ENCODE measurements at regions not wholly inside any gene's neighbourhood (a gene's known extent, or its start where the extent isn't known, plus 50 kb on each side); places are given as distances from the start of the nearest gene placed in this dataset.
"Not testable (repeated sequence)": the region's sequence is repeated elsewhere in the genome, so short reads cannot be mapped to it uniquely, and the experiment has no call there.

GRCh38 chr6:130494729-130495128 is 128.9 kb downstream of the TMEM200A start:
- no peaks in the 10 kb centered on the region for H3K27me3 Mint-ChIP-seq
- CTCF ChIA-PET = no interaction called here
- intact Hi-C loops (cut with micrococcal nuclease) = no loop called here

DNA sequence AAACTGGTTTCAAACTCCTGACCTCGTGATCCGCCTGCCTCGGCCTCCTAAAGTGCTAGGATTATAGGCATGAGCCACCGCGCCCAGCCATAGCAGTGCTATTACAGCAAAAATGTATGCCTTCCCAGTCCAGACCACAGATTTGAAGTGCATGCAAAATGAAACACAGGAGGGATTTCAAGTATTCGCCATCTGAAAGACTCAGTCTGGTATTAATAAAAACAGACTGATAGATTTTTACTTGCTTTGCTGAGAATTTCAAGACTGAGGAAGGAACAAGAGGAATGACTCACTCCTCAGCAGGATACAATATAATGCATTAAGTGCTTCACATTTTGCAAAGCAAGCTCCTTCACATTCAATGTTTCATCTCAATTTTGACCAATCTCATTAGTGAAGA is 134.9 kb downstream of the TMEM200A start:
- no peaks in the 10 kb centered on the region for H3K27me3 Mint-ChIP-seq
- CTCF ChIA-PET = interaction anchor here (0.9 kb wide), 1 partner anchor 198 kb away, joined by 3 read pairs; no protein-coding TSS in a partner anchor
- no peak for DNase-seq
- H3K4me3 Mint-ChIP-seq = no peak overlapping the region
- POLR2A ChIA-PET = no interaction called here
- H3K27ac Mint-ChIP-seq = no peak overlapping the region
- ATAC-seq = no peak
- H3K4me1 Mint-ChIP-seq (ENCODE audit: low read depth) = peaks cover 9% of the 10 kb centered on the region
- intact Hi-C loops (cut with micrococcal nuclease) = no loop called here
- no peaks in the 10 kb centered on the region for H3K36me3 Mint-ChIP-seq (ENCODE audit: low read depth)
- TF ChIP-seq, protein P1, sequence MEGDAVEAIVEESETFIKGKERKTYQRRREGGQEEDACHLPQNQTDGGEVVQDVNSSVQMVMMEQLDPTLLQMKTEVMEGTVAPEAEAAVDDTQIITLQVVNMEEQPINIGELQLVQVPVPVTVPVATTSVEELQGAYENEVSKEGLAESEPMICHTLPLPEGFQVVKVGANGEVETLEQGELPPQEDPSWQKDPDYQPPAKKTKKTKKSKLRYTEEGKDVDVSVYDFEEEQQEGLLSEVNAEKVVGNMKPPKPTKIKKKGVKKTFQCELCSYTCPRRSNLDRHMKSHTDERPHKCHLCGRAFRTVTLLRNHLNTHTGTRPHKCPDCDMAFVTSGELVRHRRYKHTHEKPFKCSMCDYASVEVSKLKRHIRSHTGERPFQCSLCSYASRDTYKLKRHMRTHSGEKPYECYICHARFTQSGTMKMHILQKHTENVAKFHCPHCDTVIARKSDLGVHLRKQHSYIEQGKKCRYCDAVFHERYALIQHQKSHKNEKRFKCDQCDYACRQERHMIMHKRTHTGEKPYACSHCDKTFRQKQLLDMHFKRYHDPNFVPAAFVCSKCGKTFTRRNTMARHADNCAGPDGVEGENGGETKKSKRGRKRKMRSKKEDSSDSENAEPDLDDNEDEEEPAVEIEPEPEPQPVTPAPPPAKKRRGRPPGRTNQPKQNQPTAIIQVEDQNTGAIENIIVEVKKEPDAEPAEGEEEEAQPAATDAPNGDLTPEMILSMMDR (IDR thresholded peaks at IDR 0.05) = no peak
- H3K9me3 Mint-ChIP-seq = no peaks in the 10 kb centered on the region

More at GRCh38 chr6:130494729-130495128, 128.9 kb downstream of the TMEM200A start:
- POLR2A ChIA-PET = no interaction called here
- Mint-ChIP-seq H3K4me1 (ENCODE audit: low read depth) (no peaks in the 10 kb centered on the region), H3K36me3 (ENCODE audit: low read depth) (peaks cover 2% of the 10 kb centered on the region), H3K27ac (no peak overlapping the region), H3K4me3 (no peak overlapping the region), H3K9me3 (peaks cover 9% of the 10 kb centered on the region)
- ATAC-seq (no peak), DNase-seq (no peak)
- TF ChIP-seq, protein P1 (IDR thresholded peaks at IDR 0.05) = no peak

DNA sequence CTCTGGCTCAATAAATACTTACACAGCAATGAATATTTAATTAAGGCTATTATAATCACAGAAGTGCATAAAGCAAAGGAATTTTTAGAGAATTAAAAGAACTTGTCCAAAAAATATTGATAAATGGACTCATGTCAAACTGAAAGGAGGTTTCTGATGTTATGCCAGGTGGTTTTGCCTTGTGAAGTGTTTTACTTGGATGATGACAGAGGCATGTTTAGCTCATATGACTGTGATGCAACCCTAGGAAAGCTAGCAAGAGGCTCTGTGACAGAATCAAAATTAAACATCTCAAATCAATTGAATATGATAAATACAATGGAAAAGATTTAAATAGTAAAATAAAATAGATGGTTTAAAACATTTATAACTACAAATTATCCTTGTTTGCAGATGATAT is 137.3 kb downstream of the TMEM200A start:
- no peaks in the 10 kb centered on the region for H3K36me3 Mint-ChIP-seq (ENCODE audit: low read depth)
- CTCF ChIA-PET = no interaction called here
- H3K4me1 Mint-ChIP-seq (ENCODE audit: low read depth) = peaks cover 20% of the 10 kb centered on the region
- intact Hi-C loops (cut with micrococcal nuclease) = no loop called here
- no peaks in the 10 kb centered on the region for H3K9me3 Mint-ChIP-seq
- no peak overlapping the region for H3K4me3 Mint-ChIP-seq
- DNase-seq (no peak), ATAC-seq (no peak)
- POLR2A ChIA-PET = no interaction called here
- no peak overlapping the region for H3K27ac Mint-ChIP-seq
- TF ChIP-seq, protein P1 (IDR thresholded peaks at IDR 0.05) = no peak
- no peaks in the 10 kb centered on the region for H3K27me3 Mint-ChIP-seq

GRCh38 chr6:130505808-130506598 is 140.2 kb downstream of the TMEM200A start:
- intact Hi-C loops (cut with micrococcal nuclease) = no loop called here
- Mint-ChIP-seq H3K4me1 (ENCODE audit: low read depth) (peaks cover 26% of the 10 kb centered on the region), H3K36me3 (ENCODE audit: low read depth) (no peaks in the 10 kb centered on the region), H3K9me3 (peaks cover 3% of the 10 kb centered on the region), H3K27me3 (no peaks in the 10 kb centered on the region), H3K4me3 (no peak overlapping the region), H3K27ac (no peak overlapping the region)
- TF ChIP-seq, protein P1 (IDR thresholded peaks at IDR 0.05) = no peak
- CTCF ChIA-PET = no interaction called here
- POLR2A ChIA-PET = no interaction called here
- ATAC-seq (no peak), DNase-seq (no peak)

DNA sequence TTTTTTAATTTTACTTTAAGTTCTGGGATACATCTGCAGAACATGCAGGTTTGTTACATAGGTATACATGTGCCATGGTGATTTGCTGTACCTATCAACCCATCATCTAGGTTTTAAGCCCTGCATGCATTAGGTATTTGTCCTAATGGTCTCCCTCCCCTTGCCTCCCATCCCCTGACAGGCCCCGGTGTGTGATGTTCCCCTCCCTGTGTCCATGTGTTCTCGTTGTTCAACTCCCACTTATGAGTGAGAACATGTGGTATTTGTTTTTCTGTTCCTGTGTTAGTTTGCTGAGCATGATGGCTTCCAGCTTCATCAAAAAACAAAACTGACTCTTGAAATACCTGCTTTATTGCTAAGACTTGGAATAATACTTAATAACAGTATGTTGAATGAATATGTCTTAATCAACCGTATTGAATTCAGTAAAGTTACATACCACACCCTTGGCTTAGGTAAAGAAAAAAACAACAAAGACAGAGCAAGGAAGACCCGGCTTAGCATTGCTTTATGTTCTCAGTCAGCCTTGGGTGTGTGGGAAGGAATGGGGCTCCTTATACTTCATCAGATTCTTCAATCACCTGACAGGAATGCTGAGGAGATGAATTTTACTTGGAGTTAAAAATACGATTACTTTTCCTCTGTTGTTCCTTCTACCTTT is 141.3 kb downstream of the TMEM200A start:
- H3K4me1 Mint-ChIP-seq (ENCODE audit: low read depth) = peaks cover 26% of the 10 kb centered on the region
- ATAC-seq; H3K4me3 Mint-ChIP-seq; intact Hi-C loops (cut with micrococcal nuclease); H3K27ac Mint-ChIP-seq; H3K9me3 Mint-ChIP-seq; POLR2A ChIA-PET; DNase-seq; CTCF ChIA-PET; H3K27me3 Mint-ChIP-seq; H3K36me3 Mint-ChIP-seq (ENCODE audit: low read depth): not testable (repeated sequence)

Measured in activated CD8-positive, alpha-beta T cell treated with anti-CD3 and anti-CD28 coated beads for 36 hours (primary cell).